HL-60 (cell line): ENCODE measurements at regions not wholly inside any gene's neighbourhood (a gene's known extent, or its start where the extent isn't known, plus 50 kb on each side); places are given as distances from the start of the nearest gene placed in this dataset.

Experiments
- CTCF ChIP-seq: IDR thresholded peaks from one replicate; pipeline ENCODE4 v1.5.1; 2011; ENCODE audit warnings: low read length, control low read depth, inconsistent platforms; ENCODE audit not compliant: insufficient read depth
- GABPA ChIP-seq: IDR thresholded peaks from 2 replicates; pipeline ENCODE4 v1.6.1; 2012; ENCODE audit warnings: low read depth
- POLR2AphosphoS5 ChIP-seq: IDR thresholded peaks from 2 replicates; pipeline ENCODE4 v1.6.1; 2012; ENCODE audit warnings: low read depth
- REST ChIP-seq: IDR thresholded peaks from 2 replicates; pipeline ENCODE4 v1.6.1; 2012; ENCODE audit warnings: low read depth; ENCODE audit not compliant: insufficient replicate concordance

- TF ChIP-seq CTCF (no peak), POLR2AphosphoS5 (no peak), REST (no peak), GABPA (no peak)
Measured at GRCh38 chr1:147824001-147824400, 63.6 kb upstream of the GJA5 start.
